ENCODE measurements at regions not wholly inside any gene's neighbourhood (a gene's known extent, or its start where the extent isn't known, plus 50 kb on each side); places are given as distances from the start of the nearest gene placed in this dataset.

DNA sequence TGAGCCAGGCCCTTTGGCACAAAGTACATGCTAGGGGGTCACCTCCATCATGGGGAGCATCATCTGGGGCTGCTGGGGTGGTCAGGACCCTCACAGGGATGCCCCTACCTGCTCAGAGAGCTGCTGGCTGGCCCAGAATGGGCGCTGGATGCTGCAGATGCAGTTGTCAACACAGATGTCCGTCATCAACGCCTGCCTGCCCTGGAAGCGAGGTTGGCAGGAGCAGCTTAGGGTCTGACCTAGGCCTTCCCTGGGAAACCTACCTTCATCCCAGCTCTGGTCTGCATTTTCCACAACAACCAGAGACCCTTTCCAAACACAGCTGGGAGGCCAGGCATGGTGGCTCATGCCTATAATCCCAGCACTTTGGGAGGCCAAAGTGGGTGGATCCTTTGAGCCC is 88.0 kb downstream of the EDN3 start:
- H3K18ac ChIP-seq (ENCODE audit: low read depth, low read length): no peak overlapping the region
- TF ChIP-seq RAD21 (IDR thresholded peaks at IDR 0.05; ENCODE audit: low read length) (no peak), RCOR1 (IDR thresholded peaks at IDR 0.05; ENCODE audit: insufficient replicate concordance, low read length) (no peak), SMC3 (IDR thresholded peaks at IDR 0.05; ENCODE audit: low read depth, low read length) (no peak), ELK1 (IDR thresholded peaks at IDR 0.05; ENCODE audit: borderline replicate concordance, low read depth, low read length) (no peak), CHD1 (IDR thresholded peaks at IDR 0.05; ENCODE audit: low read depth, low read length) (no peak), MAZ (IDR thresholded peaks at IDR 0.05; ENCODE audit: borderline replicate concordance, low read depth, low read length) (no peak), CEBPB (IDR thresholded peaks at IDR 0.05; ENCODE audit: low read depth, low read length) (no peak), RFX5 (IDR thresholded peaks at IDR 0.05; ENCODE audit: low read depth, low read length) (no peak), MXI1 (IDR thresholded peaks at IDR 0.05; ENCODE audit: borderline replicate concordance, low read depth, low read length) (no peak), CTCF (conservative IDR thresholded peaks at IDR 0.05; ENCODE audit: low read depth, low read length) (no peak), POLR2A (IDR thresholded peaks at IDR 0.05; ENCODE audit: low read depth, low read length) (no peak), NFE2L2 (IDR thresholded peaks at IDR 0.05; ENCODE audit: low read depth, low read length) (no peak), BHLHE40 (IDR thresholded peaks at IDR 0.05; ENCODE audit: low read depth, low read length) (no peak), FOS (IDR thresholded peaks at IDR 0.05; ENCODE audit: low read depth, low read length) (no peak), MAFK (IDR thresholded peaks at IDR 0.05; ENCODE audit: low read depth, low read length) (no peak)
- TF ChIP-seq, protein P1, sequence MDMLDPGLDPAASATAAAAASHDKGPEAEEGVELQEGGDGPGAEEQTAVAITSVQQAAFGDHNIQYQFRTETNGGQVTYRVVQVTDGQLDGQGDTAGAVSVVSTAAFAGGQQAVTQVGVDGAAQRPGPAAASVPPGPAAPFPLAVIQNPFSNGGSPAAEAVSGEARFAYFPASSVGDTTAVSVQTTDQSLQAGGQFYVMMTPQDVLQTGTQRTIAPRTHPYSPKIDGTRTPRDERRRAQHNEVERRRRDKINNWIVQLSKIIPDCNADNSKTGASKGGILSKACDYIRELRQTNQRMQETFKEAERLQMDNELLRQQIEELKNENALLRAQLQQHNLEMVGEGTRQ (IDR thresholded peaks at IDR 0.05; ENCODE audit: low read depth, low read length): no peak
- ChIA-PET CTCF (interaction anchor here (1.0 kb wide), 1 partner anchor 16 kb away, joined by 3 read pairs; no protein-coding TSS in a partner anchor), POLR2A (ENCODE audit: unreplicated experiment) (no interaction called here)
- peaks cover 14% of the 10 kb centered on the region; the same call in 1 of the 2 replicates for H3K9me3 ChIP-seq (ENCODE audit: control insufficient read depth, insufficient read depth, low read length)
- DNase-seq (no peak), ATAC-seq (ENCODE audit: low read depth) (no peak)
- H3K4me2 ChIP-seq (ENCODE audit: low read depth, low read length): no peak overlapping the region
- WGBS, 2 experiments (ENCODE audit: extremely low coverage in 2 of 2, insufficient read length in 1 of 2): no CpG with 5 or more reads among the region's 4 CpGs
- dilution Hi-C loops (cut with HindIII; ENCODE audit: low sequenced_read_pairs, unreplicated experiment) (no loop called here), in situ Hi-C loops (cut with MboI; ENCODE audit: low sequenced_read_pairs) (no loop called here), intact Hi-C loops (cut with micrococcal nuclease) (no loop called here)
- H2BK20ac ChIP-seq (ENCODE audit: low read depth, low read length): no peak overlapping the region
- no peak overlapping the region for H3K27ac ChIP-seq (ENCODE audit: insufficient read depth, low read length)
- no peaks in the 10 kb centered on the region for H3K4me1 ChIP-seq (ENCODE audit: control insufficient read depth, insufficient read depth, low read length)
- H2AK5ac ChIP-seq (ENCODE audit: low read depth, low read length): no peak overlapping the region
- H2BK120ac ChIP-seq (ENCODE audit: low read depth, low read length): no peak overlapping the region
- H3K79me1 ChIP-seq (ENCODE audit: low read depth in 1 of 2, low read length in 2 of 2): no peaks in the 10 kb centered on the region
- no peak overlapping the region for H2BK5ac ChIP-seq (ENCODE audit: low read depth, low read length, poor library complexity, severe bottlenecking)
- H3K36me3 ChIP-seq (ENCODE audit: control insufficient read depth, insufficient read depth, low read length): no peaks in the 10 kb centered on the region
- no peak overlapping the region for H4K91ac ChIP-seq (ENCODE audit: insufficient read depth, low read depth, low read length)
- no peak overlapping the region for H3K4ac ChIP-seq (ENCODE audit: low read depth, low read length)
- no peak overlapping the region for H3K9ac ChIP-seq (ENCODE audit: low read depth, low read length)
- H2AFZ ChIP-seq (replicated peaks; ENCODE audit: low read length, poor library complexity): no peak overlapping the region
- no peak overlapping the region for H4K5ac ChIP-seq (ENCODE audit: low read depth, low read length)
- H3K23ac ChIP-seq (ENCODE audit: low read depth, low read length): no peak overlapping the region
- H2AK9ac ChIP-seq (replicated peaks; ENCODE audit: low read depth, low read length, poor library complexity): no peak overlapping the region
- no peak overlapping the region for H3K4me3 ChIP-seq (ENCODE audit: insufficient read depth, low read depth, low read length)
- H3K56ac ChIP-seq (ENCODE audit: extremely low read depth, insufficient read depth, low read length): no peak overlapping the region
- H2BK15ac ChIP-seq (ENCODE audit: low read depth, low read length): no peak overlapping the region
- no peak overlapping the region for H4K8ac ChIP-seq (ENCODE audit: low read depth in 2 of 2, low read length in 2 of 2)
- no peaks in the 10 kb centered on the region for H3K9me1 ChIP-seq (ENCODE audit: insufficient read depth, low read length)
- H3K14ac ChIP-seq (replicated peaks; ENCODE audit: low read depth, low read length): no peak overlapping the region
- no peaks in the 10 kb centered on the region for H3K27me3 ChIP-seq (ENCODE audit: control insufficient read depth, insufficient read depth, low read length)
- no peaks in the 10 kb centered on the region for H4K20me1 ChIP-seq (ENCODE audit: insufficient read depth, low read length)
- no TSS peak for BruUV-seq (replicated peaks)
